GM18861 (cell line): ENCODE measurements at regions not wholly inside any gene's neighbourhood (a gene's known extent, or its start where the extent isn't known, plus 50 kb on each side); places are given as distances from the start of the nearest gene placed in this dataset.
"Not testable (repeated sequence)": the region's sequence is repeated elsewhere in the genome, so short reads cannot be mapped to it uniquely, and the experiment has no call there.

ENCODE experiments used
- ATAC-seq: cut with Tn5 transposase; IDR thresholded peaks from one replicate; pipeline ENCODE4 v1.9.1; 2021; ENCODE audit not compliant: unreplicated experiment

DNA sequence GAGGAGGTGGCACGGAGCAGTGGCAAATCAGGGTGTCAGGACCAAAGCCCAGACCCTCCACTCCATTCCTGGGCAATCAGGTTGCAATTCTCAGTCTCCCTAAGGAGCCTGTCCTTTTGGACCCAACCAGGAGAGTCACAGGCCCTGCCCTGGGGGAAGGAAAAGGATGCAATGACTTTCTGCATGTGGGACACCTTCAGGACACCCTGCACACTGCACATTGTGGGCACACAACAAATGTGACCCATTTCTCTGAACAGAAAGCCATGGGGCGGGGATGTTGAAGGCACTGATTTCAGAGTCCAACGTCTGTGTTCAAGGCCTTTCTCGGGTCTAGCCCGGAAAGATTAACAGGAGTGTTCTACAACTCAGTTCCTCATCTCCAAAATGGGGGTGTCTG, 286.2 kb upstream of the FOXF1 start:
- ATAC-seq = no peak

DNA sequence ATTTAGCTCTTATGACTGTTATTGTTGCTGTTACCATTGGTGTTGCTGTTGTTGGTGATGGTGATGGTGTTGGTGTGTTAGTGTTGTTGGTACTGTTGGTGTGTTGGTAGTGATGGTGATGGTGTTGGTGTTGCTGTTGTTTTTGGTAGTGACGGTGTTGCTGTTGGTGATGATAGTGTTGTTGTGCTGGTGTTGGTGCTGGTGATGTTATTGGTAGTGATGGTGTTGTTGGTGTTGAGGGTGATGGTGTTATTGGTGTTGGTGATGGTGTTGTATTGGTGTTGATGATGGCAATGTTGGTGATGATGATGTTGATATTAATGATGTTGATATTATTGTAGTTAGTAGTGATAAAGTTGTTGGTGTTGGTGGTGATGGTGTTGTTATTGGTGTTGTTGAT, 285.7 kb upstream of the FOXF1 start:
- ATAC-seq = no peak

DNA sequence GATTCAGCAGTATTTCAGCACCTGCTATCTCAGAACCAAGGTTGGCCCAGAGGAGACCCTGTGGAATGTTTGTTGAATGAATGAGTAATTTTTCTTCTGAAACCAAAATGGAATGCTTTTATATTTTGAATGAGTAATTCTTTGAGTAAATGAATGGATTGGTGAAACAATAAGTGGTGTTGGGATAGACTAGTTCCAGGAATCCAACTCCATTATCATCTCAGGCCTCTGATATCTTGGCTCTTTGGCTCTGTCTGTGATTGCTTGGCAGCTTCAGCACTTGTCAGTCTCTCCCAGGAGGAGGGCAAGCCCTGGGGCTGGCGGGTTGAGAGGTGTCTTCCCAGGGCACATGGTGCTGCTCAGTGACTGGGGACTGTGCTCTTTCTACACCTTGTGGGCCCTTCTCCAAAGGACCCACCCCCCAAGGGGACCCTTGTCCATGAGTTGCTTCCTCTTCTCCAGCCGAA, 284.4 kb upstream of the FOXF1 start:
- ATAC-seq = no peak

DNA sequence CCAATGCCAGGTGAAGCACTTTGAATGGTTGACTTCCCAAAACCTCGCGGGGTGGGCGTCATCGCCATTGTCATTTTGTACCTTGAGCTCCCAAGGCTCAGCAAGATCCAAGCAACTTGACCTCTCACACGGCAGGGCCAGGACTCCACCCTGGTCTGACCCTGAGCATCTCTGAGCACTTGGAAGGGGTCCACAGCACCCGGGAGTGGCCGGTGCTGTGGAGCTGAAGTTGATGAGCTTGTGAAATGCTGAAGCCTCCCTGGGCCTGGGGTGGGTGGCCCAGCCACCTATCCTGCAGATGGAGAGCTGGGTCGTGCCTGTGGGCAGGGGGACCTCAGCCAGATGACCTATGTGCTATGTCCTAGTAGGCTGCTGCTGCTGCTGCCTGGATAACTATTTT, 283.3 kb upstream of the FOXF1 start:
- no peak for ATAC-seq

DNA sequence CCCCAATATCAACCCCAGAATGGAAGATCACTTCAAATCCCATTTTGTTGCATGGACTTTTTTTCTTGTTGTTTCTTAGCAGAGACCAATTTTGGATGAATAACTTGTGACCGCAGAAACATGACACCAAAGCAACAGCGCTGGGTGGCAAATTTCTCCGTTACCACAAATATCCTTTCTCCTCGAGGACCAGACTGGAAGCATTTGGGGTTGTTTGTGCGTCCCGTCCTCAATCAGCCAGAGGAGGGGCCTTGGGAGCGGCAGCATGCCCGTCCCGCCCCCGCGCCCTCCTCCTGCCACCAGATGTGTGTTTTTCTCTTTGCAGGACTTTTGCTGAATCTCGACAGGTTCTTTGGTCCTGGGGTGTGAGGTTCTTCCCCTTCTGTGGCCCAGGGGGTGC, 282.5 kb upstream of the FOXF1 start:
- no peak for ATAC-seq

DNA sequence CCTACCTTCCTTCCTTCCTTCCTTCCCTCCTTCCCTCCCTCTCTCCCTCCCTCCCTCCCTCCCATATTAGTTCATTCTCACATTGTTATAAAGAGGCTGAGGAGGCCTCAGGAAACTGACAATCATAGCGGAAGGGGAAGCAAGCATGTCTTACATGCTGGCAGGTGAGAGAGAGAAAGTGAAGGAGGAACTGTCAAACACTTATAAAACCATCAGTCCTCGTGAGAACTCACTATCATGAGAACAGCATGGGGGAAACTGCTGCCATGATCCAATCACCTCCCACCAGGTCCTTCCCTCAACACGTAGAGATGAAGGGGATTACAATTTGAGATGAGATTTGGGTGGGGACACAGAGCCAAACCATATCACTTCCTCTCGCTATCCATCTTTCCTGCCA, 281.6 kb upstream of the FOXF1 start:
- no peak for ATAC-seq

DNA sequence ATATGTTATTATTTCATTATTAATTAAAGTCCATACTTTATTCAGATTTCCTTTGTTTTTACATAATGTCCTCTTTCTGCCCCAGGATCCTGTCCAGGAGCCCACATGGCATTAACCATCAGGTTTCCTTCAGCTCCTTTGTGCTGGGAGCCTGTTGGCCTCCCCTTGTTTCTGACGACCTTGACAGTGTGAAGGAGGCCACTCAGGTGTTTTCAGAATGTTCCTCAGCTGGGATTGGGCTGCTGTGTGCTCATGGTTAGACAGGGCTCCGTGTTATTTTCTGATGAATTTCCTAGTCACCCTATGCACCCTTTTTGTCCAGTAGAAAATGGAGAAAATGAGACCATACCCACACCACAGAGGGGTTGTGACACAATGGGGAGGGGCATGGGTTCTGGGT, 281.0 kb upstream of the FOXF1 start:
- no peak for ATAC-seq

DNA sequence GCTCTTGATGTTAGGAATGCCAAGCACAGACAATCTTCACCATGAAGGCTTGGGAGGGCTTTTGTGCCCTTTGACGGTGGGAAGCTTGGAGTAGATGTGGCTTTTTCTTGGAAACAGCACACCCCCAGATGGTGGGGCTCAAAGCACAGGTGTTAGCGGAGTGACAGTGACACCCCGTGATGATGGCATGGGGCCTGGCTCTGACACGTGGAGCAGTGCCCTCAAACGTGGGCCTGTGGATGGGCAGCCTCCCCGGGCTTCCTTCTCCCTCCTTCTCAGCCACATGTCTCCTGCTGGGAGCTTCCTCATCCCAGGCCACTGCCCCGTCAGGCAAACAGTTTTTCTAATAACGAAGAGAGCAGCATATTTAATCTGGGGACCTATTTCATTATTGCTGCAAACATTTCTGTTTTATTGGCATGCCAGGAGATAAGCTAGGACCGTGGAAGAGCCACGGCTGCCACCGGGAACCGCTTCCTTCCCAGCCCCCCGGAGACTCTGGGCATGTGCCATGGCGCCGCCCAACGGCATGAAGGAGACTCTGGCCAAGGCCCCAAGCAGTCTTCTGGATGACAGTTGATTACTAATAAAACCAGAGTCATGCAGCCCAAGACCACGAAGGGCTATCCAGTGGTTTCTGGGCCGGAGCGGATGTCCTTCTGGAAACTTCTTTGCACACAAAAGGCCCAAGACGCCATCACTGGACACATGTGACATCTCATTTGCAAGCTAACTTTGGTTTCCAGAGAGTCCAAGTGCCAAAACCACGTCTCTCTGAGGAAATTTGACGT, 280.3 kb upstream of the FOXF1 start:
- ATAC-seq = no peak

DNA sequence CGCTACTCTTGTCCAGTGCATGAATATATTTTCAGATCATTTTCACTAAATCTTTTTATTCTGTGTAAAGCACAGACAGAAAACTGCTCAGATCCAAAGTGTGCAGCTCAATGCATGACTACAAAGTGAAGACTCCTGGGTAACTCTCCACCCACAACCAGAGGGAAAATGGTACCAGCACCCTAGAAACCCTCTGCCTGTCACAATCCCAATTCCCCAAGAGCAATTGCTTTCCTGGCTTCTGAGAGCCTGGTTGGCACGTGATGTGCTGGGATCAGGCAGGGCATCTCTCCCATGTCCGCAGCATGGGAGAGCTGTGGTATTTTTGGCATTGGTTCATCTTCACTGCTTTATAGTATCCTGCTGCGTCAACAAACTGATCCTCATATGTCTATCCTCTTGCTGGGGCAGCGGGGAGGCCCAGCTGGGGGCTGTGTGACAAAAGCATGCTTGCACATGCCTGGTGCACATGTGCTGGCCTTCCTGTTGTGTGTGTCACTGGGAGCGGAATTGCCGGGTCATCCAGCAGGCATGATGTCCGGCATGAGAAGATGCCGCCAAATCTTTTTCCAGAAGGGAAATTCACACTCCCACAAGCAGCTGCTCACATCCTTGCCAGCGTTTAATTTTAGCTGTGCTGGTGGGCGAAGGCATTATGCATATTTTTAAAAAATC, 278.9 kb upstream of the FOXF1 start:
- no peak for ATAC-seq

DNA sequence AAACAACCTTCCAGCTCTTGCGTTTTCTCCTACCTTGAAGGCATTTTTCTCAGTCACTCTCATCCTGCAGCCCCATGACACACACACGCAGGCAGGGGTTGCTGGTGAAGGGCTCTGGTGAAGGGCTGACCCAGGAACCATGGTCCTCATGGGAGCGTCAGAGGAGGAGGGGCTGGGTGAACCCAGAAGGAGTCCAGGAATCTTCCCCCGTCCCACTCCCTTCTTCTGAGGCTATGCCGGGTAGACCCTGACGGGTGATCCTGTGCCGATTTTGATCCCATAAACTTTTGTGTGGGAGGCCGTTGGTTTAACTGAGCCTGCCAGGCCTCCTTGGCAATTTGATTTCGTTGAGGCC, 278.4 kb upstream of the FOXF1 start:
- ATAC-seq = no peak

DNA sequence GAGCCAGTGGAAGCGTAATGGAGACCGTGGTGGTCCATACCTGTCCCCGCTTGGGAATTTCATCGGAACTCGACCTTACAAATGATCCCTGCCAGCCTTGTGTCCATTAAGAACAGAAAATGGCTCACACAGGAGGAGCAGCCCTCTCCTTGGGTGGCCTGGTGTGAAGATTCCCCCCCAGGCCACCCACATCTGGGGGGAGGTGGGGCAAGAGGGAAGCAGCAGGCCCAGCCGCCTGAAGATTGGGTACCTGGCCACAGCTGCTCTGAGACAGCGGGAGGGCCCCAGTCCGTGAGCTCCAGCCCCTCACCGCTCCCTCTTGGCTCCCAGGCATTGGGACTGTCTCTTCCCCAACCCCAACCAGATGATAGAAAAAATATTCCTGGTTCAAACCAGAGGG, 277.8 kb upstream of the FOXF1 start:
- no peak for ATAC-seq

DNA sequence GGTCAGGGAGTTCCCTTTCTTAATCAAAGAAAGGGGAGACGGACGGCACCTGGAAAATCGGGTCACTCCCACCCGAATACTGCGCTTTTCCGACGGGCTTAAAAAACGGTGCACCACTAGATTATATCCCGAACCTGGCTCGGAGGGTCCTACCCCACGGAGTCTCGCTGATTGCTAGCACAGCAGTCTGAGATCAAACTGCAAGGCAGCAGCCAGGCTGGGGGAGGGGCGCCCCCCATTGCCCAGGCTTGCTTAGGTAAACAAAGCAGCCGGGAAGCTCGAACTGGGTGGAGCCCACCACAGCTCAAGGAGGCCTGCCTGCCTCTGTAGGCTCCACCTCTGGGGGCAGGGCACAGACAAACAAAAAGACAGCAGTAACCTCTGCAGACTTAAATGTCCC, 276.8 kb upstream of the FOXF1 start:
- not testable (repeated sequence) for ATAC-seq

DNA sequence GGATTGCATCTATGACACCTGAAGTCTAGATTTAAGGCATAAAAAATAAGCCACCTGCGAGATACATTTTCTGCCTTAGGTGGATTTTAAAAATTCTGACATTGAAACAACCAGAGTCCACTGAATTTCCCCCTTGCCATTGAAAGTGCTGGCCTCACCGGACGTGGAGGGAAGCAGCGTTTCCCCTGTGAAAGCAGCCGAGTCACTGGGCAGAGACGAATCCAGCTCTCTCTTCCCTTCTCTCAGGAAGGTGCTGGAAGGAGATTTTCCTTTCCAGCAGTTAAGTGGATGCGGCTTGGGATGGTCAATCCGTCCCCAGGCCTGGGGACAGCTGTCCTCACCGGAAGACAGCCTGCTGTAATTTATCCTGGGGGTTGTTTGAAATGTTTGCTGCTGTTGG, 270.9 kb upstream of the FOXF1 start:
- ATAC-seq = no peak

DNA sequence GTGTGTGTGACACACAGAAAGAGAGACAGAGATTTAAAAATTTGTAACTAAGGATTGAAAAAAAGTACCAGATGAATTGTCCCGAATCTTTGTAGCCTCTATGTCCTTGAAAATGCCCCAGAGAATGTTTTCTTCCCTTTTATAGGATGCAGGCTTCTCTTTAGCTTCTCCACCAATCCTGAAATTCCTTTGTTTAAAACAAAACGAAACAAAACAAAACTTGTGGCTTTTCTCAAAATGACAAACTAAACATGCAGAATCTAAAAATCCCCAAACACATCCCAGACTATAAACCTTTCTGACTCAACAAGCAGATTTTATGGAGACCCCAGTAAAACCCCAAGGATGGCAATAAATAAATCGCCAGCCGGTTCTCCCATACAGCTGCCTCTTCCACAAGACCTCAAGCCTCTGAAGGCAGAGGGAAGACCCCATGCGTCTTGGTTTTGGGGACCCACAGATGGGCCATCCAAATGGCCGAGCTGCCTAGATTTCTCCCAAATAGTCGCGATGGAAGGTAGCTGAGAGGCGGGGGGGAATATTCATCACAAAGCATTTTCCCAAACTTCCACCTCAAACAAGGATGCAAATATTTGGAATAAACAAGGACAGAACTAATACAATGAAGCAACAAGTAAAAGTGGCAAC, 269.5 kb upstream of the FOXF1 start:
- no peak for ATAC-seq

DNA sequence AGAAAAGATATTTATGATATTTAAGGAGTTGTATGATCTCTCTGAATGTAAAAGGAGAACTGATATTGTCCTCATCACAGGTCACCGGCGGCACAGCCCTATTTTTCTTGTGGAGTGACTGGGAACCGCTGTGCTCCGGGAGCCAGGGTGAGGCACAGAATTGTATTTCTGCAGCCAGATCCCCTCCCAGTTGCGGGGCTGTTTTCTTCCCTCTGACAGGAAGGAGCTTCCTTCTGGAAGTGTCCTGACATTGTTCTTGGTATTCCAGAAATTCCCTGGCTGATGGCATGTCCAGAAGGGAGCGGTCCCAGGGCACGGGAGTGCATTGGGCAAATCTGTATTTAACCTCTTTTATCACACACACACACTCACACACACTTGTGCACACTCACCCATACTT, 268.6 kb upstream of the FOXF1 start:
- ATAC-seq = no peak

DNA sequence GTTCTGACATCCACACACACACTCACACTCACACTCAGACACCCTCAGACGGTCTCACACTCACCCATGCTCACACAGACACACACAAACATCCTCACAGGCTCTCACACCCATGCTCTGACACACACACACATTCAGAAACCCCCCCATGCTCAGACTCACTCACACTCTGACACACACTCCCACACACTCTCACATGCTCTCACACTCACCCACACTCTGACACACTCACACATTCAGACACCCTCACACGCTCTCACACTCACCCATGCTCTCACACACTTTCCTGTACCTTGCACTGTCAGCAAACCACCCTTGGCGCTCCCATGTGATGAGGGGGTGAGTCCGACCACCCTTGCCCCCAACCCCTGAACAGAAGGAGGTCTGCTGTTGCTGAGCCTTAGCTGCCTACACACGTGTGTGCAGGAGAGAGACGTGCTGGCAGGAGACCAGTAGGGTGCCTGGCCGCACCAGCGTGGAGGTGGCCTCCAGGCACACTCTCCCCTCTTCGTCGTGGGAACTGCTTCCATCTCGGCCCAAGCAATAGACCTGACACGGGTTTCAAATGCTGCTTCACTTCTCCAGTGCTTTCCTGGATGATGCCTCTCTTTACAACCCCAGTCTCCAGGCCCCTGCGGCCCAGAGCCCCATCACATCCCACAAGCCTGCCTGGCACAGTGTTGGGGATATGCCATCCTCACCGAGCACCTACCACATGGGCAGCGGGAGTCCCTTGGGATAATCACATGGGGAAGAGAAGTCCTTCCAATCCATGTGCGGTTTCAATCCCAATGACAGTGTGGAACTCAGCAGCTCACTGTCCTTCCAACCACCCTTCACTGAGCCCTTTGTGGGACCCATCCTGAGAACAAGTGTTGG, 267.8 kb upstream of the FOXF1 start:
- no peak for ATAC-seq

DNA sequence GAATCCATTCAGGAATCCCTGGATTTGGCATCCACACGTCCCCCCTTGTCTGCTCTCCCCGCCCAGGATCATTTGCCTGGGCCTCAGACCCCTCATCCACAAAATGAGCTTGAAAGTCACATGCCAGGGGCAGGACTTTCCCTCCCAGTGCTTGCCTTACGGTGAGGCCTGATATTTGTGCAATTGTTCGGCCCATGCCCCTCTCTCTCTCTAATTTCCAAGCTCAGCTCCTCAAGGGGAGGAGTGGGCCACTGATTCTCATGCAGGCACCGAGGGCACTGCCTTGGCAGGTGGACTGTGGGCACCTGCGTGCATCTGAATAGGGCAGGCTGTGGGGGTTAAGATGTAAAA, 267.2 kb upstream of the FOXF1 start:
- ATAC-seq = no peak

DNA sequence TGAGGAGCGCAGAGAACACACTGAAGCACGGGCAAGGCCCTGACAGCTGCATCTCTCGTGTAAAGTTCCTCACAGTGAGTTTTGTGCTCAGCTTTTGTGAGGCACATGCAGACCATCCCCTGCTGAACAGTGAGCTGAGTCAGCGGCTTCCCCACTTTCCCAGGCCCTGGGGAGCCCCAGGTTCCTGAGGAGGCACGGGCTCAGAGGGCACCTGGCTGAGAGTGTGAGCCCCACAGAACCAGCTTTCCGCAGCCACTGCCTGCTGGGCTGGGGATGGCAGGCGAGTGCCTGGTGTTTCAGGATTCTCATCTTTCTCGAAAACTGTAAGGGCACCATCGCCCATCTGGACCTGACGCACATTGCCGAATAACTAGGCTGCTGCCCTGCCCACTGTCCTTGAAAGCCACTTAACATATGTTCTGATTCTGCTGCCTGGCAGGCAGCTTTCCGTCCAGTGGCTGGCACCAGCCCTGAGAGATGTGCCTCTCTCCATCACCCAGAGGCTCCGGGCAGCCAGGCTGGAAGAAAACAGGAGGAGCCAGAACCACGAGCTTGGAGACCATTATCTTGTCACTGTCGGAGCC, 266.7 kb upstream of the FOXF1 start:
- no peak for ATAC-seq

DNA sequence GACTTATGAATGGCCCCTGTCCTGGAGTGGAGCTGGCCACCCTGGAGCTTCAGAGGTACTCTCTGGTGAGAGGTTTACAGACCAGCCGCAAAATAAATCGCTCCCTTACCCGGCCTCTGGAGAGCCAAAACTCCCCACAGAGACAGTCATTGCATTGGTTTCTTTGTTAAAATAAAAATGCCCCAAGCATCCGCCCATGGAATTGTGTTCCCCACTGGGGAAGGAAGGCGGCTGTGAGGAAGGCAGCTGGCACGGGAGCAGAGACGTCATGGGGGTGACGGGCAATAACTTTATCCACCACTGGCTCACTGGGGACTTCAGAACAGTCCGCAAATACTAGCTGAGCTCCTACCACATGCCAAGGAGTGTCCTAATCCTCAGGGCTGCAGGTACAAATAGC, 266.2 kb upstream of the FOXF1 start:
- ATAC-seq = no peak

DNA sequence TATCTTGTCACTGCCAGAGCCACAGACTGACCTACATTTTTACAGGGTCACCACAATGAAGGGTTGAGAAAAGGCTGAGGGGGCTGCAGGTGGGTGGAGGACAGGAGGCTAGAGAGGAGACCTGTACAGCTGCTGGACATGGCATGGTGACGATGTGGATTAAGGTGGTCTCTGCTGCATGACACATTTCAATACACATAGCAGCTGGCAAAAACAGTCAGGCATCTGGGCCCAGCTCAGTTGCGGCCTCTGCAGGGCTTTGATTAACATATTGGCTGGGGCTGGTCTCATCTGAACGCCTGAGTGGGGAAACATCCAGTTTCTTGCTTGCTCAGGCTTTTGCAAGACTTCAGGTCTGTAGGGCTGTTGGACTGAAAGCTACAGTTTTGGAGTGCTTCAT, 265.4 kb upstream of the FOXF1 start:
- no peak for ATAC-seq

DNA sequence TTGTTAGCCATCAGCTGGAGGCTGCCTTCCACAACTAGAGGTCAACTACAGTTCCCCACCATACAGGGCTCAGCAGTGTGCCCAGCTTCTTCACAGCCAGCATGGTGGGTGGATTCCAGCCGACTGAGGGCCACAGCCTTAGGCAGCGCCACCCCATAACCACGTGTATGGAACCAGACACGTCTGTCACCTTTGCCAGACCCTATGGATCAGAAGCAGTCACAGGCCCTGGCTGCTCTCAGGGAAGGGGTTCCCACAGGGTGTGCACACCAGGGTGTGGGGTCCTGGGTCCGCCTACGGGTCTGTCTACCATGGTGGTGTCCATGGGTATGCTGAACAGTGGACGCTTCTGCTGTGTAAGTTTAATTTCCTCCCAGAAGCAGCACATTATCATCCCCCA, 265.0 kb upstream of the FOXF1 start:
- ATAC-seq = no peak
